ENCODE measurements at regions not wholly inside any gene's neighbourhood (a gene's known extent, or its start where the extent isn't known, plus 50 kb on each side); places are given as distances from the start of the nearest gene placed in this dataset.
A peak's percentile ranks its signal among the peaks of the same experiment; 100 is the strongest.

DNA sequence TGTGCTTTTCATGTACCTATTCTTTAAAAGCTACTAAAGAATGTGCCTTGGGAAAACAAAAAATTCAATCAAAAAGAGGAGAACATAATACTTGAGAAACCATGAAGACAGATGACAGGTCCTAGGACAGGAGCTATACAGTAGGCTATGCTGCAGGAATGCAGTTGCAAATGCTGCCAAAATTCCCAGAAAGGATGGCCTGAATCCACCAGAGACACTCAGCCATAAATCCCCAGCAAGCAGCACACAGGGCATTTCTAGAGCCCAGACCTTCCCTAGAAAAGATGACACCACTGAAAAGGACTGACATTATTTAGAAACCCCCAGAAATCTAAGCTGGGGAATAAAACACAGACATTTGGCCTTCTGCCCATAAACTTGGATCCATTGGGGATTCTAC, 237.3 kb downstream of the C7orf25 start:
- H3K27me3 ChIP-seq (replicated peaks; ENCODE audit: control insufficient read depth, insufficient read depth, low read length): no peaks in the 10 kb centered on the region
- H3K36me3 ChIP-seq (ENCODE audit: control insufficient read depth, insufficient read depth, low read length, severe bottlenecking): no peaks in the 10 kb centered on the region
- H3K4me1 ChIP-seq (ENCODE audit: control insufficient read depth, insufficient read depth, low read length): peaks cover 25% of the 10 kb centered on the region
- no peak overlapping the region for H3K4me3 ChIP-seq (ENCODE audit: low read length)
- no peak overlapping the region for H3K9ac ChIP-seq (ENCODE audit: low read length)
- DNase-seq (ENCODE audit: low read depth): no peak
- no peaks in the 10 kb centered on the region for H3K9me3 ChIP-seq (ENCODE audit: control insufficient read depth, low read length)

DNA sequence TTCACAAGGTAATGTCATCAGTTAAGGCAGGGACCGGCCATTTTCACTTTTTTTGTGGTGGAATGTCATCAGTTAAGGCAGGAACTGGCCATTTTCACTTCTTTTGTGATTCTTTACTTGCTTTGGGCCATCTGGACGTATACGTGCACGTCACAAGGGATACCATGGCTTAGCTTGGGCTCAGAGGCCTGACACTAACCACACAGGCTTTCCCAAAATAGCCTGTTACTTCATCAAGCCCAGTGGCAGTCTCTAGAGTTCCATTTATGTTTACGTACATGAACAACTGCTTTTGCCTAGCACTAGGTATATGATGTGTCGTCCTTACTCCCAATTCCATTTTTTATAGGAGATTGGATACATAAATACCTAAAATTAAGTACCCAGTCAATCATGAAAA, 237.9 kb downstream of the C7orf25 start:
- DNase-seq (ENCODE audit: low read depth): no peak
- no peaks in the 10 kb centered on the region for H3K36me3 ChIP-seq (ENCODE audit: control insufficient read depth, insufficient read depth, low read length, severe bottlenecking)

DNA sequence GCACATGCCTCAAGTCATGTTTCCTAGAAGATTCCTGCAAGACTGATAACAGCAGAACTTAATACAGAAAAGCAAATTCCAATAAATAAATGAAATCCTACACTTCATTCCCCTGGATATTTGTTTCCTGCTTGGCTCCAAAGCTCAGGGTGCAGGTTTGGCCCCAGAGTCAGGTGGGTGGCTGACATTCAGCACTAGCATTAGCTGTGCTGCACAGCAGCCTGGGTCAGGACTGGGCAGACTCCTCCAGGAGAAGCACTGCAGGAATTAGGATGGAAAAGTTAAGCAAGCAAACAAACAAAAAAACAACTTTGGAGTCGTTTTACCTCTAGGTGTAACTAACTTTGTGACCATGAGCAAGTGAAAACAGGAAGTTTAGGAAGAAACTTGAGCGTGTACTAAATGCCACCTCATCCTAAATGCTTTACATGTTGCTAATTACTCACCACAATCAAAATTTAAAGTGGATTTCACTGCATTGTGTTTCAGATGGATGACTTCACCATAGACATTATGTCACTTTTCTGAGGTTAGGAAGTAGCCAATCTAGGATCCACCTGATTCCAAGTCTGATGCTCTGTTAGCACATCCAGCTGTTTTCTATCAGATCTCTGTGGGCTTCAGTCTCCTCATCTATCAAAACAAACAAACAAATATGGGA, 239.4 kb downstream of the C7orf25 start:
- H3K9me3 ChIP-seq (ENCODE audit: control insufficient read depth, low read length): no peaks in the 10 kb centered on the region
- H3K9ac ChIP-seq (ENCODE audit: low read length): no peak overlapping the region
- no peak for DNase-seq (ENCODE audit: low read depth)

More for the DNA sequence above, 237.9 kb downstream of the C7orf25 start:
- Histone ChIP-seq H3K27me3 (replicated peaks; ENCODE audit: control insufficient read depth, insufficient read depth, low read length) (no peaks in the 10 kb centered on the region), H3K9me3 (ENCODE audit: control insufficient read depth, low read length) (no peaks in the 10 kb centered on the region), H3K9ac (ENCODE audit: low read length) (no peak overlapping the region), H3K4me1 (ENCODE audit: control insufficient read depth, insufficient read depth, low read length) (peaks cover 25% of the 10 kb centered on the region), H3K4me3 (ENCODE audit: low read length) (no peak overlapping the region)

DNA sequence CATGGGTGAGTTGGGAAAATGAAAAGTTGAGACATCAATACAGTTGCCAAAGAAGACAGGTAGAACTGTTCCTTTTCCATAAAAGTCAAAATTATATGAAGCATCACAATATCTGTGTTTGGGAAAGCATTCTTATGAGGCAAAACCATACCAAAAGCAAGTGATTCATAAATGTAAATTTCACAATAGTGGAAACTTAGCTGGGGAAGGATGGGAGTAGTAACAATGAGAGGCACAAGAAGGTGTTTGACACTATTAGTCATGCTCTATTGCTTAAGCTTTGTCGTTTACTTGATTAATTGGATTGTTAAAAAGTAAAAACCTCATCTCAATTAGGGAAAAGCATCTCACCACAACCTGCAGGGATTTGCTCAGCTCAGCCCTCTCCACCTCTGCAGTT, 240.2 kb downstream of the C7orf25 start:
- Histone ChIP-seq H3K4me1 (ENCODE audit: control insufficient read depth, insufficient read depth, low read length) (peaks cover 7% of the 10 kb centered on the region), H3K36me3 (ENCODE audit: control insufficient read depth, insufficient read depth, low read length, severe bottlenecking) (no peaks in the 10 kb centered on the region), H3K27me3 (replicated peaks; ENCODE audit: control insufficient read depth, insufficient read depth, low read length) (no peaks in the 10 kb centered on the region), H3K9ac (ENCODE audit: low read length) (no peak overlapping the region), H3K4me3 (ENCODE audit: low read length) (no peak overlapping the region), H3K9me3 (ENCODE audit: control insufficient read depth, low read length) (peaks cover 8% of the 10 kb centered on the region)
- DNase-seq (ENCODE audit: low read depth): peak; percentile 82

More for the DNA sequence above, 239.4 kb downstream of the C7orf25 start:
- Histone ChIP-seq H3K36me3 (ENCODE audit: control insufficient read depth, insufficient read depth, low read length, severe bottlenecking) (no peaks in the 10 kb centered on the region), H3K27me3 (replicated peaks; ENCODE audit: control insufficient read depth, insufficient read depth, low read length) (no peaks in the 10 kb centered on the region), H3K4me1 (ENCODE audit: control insufficient read depth, insufficient read depth, low read length) (peaks cover 10% of the 10 kb centered on the region), H3K4me3 (ENCODE audit: low read length) (no peak overlapping the region)

DNA sequence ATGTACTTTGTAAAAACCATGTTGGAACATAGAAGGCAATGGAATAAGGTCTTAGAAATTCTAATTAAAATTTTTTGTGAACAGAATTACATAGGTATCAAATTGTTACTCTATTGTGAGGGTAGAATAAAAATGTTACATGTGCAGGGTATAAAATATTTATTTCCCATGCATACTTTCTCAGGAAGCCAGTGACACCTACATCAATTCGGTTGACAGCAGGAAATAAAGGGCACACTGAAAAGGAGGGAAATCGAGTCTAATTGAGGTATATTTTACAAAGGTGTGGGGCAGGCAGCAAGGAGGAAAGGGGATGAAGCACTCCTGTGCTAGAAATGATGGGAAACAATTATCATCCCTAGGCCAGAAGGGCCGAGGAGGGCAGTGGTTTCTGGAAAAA, 244.9 kb downstream of the C7orf25 start:
- peaks cover 7% of the 10 kb centered on the region for H3K4me1 ChIP-seq (ENCODE audit: control insufficient read depth, insufficient read depth, low read length)
- H3K9ac ChIP-seq (ENCODE audit: low read length): no peak overlapping the region
- no peak overlapping the region for H3K4me3 ChIP-seq (ENCODE audit: low read length)
- H3K36me3 ChIP-seq (ENCODE audit: control insufficient read depth, insufficient read depth, low read length, severe bottlenecking): no peaks in the 10 kb centered on the region
- DNase-seq (ENCODE audit: low read depth): no peak
- peaks cover 22% of the 10 kb centered on the region for H3K9me3 ChIP-seq (ENCODE audit: control insufficient read depth, low read length)
- no peaks in the 10 kb centered on the region for H3K27me3 ChIP-seq (replicated peaks; ENCODE audit: control insufficient read depth, insufficient read depth, low read length)

DNA sequence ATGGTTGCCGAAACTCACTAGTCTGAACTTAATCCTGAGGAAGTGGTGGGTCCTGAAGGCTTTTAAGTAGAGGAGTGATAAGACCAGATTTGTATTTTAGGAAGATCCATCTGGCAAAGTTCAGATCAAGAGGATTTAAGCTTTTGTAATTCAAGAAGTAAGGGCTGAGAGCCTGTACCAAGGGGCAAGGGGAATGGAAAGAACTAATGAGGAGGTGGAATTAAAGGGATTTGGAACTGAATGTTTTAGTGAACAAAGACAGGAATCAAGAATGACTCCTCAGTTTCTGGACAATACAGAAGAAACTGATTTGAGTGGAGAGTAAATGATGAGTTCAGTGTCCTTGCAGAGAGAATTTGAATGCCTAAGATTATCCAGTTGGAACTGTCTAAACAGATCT, 249.0 kb downstream of the C7orf25 start:
- Histone ChIP-seq H3K4me1 (ENCODE audit: control insufficient read depth, insufficient read depth, low read length) (no peaks in the 10 kb centered on the region), H3K9me3 (ENCODE audit: control insufficient read depth, low read length) (peaks cover 22% of the 10 kb centered on the region), H3K9ac (ENCODE audit: low read length) (no peak overlapping the region), H3K36me3 (ENCODE audit: control insufficient read depth, insufficient read depth, low read length, severe bottlenecking) (no peaks in the 10 kb centered on the region), H3K27me3 (replicated peaks; ENCODE audit: control insufficient read depth, insufficient read depth, low read length) (no peaks in the 10 kb centered on the region), H3K4me3 (ENCODE audit: low read length) (no peak overlapping the region)
- no peak for DNase-seq (ENCODE audit: low read depth)

DNA sequence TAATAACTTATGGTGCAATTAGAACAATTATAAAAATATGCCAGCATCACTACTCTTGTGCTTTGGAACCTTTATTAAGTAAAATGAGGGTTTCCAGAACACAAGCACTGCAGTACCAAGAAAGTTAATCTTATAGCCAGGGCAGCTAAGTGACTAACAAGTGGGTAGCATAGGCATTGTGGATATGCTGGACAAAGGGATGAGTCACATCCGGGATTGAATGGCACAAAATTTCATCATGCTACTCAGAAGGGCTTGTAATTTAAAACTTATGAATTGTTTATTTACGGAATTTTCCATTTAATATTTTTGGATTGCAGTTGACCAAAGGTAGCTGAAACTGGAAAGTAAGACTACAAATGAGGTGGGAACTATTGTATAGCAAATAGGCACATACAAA, 250.6 kb downstream of the C7orf25 start:
- DNase-seq (ENCODE audit: low read depth): peak; percentile 83
- Histone ChIP-seq H3K36me3 (ENCODE audit: control insufficient read depth, insufficient read depth, low read length, severe bottlenecking) (no peaks in the 10 kb centered on the region), H3K4me1 (ENCODE audit: control insufficient read depth, insufficient read depth, low read length) (no peaks in the 10 kb centered on the region), H3K9ac (ENCODE audit: low read length) (no peak overlapping the region), H3K4me3 (ENCODE audit: low read length) (no peak overlapping the region), H3K9me3 (ENCODE audit: control insufficient read depth, low read length) (peaks cover 14% of the 10 kb centered on the region), H3K27me3 (replicated peaks; ENCODE audit: control insufficient read depth, insufficient read depth, low read length) (no peaks in the 10 kb centered on the region)

DNA sequence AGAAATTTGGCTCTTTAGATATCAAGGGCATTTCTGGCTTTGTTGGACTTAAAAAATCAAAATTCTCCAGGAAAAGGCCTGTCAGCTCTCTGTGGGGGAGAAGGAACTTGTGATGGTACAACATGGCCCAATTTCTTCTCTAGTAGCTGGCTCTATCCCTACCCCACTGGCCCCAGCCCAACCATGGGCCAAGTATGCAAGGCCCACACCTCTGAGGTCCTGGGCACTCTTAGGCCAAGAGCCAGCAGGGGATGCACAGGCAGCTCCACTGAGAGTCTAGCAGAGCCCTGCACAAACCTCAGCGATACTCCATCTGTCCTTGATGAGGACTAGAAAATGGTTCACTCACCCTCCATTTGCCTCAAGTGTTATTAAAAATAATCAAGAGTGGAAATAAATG, 261.2 kb downstream of the C7orf25 start:
- DNase-seq (ENCODE audit: low read depth): no peak
- Histone ChIP-seq H3K4me1 (ENCODE audit: control insufficient read depth, insufficient read depth, low read length) (no peaks in the 10 kb centered on the region), H3K4me3 (ENCODE audit: low read length) (no peak overlapping the region), H3K9ac (ENCODE audit: low read length) (no peak overlapping the region), H3K36me3 (ENCODE audit: control insufficient read depth, insufficient read depth, low read length, severe bottlenecking) (no peaks in the 10 kb centered on the region), H3K27me3 (replicated peaks; ENCODE audit: control insufficient read depth, insufficient read depth, low read length) (no peaks in the 10 kb centered on the region), H3K9me3 (ENCODE audit: control insufficient read depth, low read length) (peaks cover 9% of the 10 kb centered on the region)

DNA sequence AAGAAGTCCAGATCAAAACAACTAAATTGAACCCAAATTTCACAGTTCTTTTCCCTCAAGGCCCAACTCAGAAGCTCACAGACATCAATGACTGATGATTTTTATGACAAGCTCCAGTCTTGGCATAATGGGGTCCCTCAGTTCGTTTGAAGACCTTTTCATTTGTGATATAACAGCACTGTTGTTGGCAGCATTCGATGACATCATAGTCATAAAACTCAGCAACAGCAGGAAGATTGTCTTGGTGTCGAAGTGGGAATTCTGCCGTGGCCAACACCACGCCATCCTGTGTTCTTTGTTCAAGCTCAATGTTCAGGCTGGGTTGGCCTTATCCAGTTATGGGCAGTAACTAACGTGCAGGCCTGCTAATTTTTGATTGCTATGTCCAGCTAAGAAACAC, 261.7 kb downstream of the C7orf25 start:
- no peak for DNase-seq (ENCODE audit: low read depth)
- Histone ChIP-seq H3K9ac (ENCODE audit: low read length) (no peak overlapping the region), H3K9me3 (ENCODE audit: control insufficient read depth, low read length) (peaks cover 4% of the 10 kb centered on the region), H3K27me3 (replicated peaks; ENCODE audit: control insufficient read depth, insufficient read depth, low read length) (no peaks in the 10 kb centered on the region), H3K4me1 (ENCODE audit: control insufficient read depth, insufficient read depth, low read length) (no peaks in the 10 kb centered on the region), H3K4me3 (ENCODE audit: low read length) (no peak overlapping the region), H3K36me3 (ENCODE audit: control insufficient read depth, insufficient read depth, low read length, severe bottlenecking) (no peaks in the 10 kb centered on the region)

DNA sequence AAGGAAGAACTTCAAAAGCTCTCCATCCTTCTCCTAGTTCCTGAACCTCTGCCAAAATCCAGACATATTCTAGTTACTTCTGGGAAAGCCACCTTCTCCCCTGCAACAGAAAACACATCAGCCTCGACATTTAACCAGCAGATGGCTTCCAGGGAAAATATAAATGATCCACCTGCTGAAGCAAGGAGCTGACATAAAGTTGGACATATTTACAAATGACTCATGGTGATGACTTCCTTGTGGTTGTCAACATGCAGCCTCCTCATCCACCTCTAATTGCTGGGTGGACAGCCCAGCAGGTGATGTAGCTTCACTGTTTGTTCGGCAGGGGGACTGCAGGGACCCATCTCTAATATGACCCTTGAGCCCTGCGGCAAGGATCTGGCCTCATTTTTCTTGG, 266.0 kb downstream of the C7orf25 start:
- H3K9ac ChIP-seq (ENCODE audit: low read length): no peak overlapping the region
- no peak for DNase-seq (ENCODE audit: low read depth)
- H3K4me1 ChIP-seq (ENCODE audit: control insufficient read depth, insufficient read depth, low read length): no peaks in the 10 kb centered on the region
- H3K27me3 ChIP-seq (replicated peaks; ENCODE audit: control insufficient read depth, insufficient read depth, low read length): no peaks in the 10 kb centered on the region
- H3K36me3 ChIP-seq (ENCODE audit: control insufficient read depth, insufficient read depth, low read length, severe bottlenecking): no peaks in the 10 kb centered on the region
- no peak overlapping the region for H3K4me3 ChIP-seq (ENCODE audit: low read length)
- H3K9me3 ChIP-seq (ENCODE audit: control insufficient read depth, low read length): no peaks in the 10 kb centered on the region

DNA sequence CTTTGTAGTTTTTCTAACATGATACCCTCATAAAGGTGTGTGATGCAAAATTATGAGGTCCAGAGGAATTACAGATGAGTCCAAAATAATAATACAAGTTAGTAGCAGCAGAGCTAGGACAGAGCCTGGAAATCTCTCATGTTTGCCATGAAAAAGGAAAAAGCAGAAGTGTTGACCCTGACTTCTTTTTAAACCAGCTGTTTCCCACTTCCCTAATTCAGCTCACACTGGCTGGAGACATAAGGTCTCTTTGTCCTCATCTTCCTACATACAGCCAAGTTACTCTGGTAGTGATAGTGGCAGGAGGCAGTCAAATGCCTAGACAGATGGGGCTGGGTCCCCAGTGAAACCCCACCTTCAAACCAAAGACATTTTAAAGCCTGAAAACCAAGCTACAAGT, 269.2 kb downstream of the C7orf25 start:
- Histone ChIP-seq H3K27me3 (replicated peaks; ENCODE audit: control insufficient read depth, insufficient read depth, low read length) (no peaks in the 10 kb centered on the region), H3K4me3 (ENCODE audit: low read length) (no peak overlapping the region), H3K4me1 (ENCODE audit: control insufficient read depth, insufficient read depth, low read length) (no peaks in the 10 kb centered on the region), H3K9me3 (ENCODE audit: control insufficient read depth, low read length) (no peaks in the 10 kb centered on the region), H3K36me3 (ENCODE audit: control insufficient read depth, insufficient read depth, low read length, severe bottlenecking) (no peaks in the 10 kb centered on the region), H3K9ac (ENCODE audit: low read length) (no peak overlapping the region)
- no peak for DNase-seq (ENCODE audit: low read depth)

DNA sequence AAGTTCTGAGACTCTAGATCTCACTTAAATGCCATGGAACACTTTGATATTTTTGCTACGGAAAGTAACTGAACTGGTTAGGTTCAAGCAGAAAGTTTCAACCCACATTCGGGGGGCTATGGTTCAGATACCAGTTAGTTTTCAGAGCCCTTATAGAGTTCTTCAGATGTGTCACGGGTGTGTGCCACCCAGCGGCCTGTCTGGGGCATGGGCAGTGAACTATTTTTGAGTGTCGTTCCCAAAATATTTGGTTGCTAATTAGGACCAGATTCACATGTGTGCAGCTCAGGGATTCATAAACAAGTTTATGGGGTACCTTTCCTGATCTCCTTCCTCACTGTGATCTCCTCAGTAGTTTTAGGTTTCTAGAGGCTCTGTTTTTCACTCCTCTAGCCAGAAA, 271.9 kb downstream of the C7orf25 start:
- Histone ChIP-seq H3K36me3 (ENCODE audit: control insufficient read depth, insufficient read depth, low read length, severe bottlenecking) (no peaks in the 10 kb centered on the region), H3K4me1 (ENCODE audit: control insufficient read depth, insufficient read depth, low read length) (no peaks in the 10 kb centered on the region), H3K9me3 (ENCODE audit: control insufficient read depth, low read length) (no peaks in the 10 kb centered on the region), H3K9ac (ENCODE audit: low read length) (no peak overlapping the region), H3K4me3 (ENCODE audit: low read length) (no peak overlapping the region), H3K27me3 (replicated peaks; ENCODE audit: control insufficient read depth, insufficient read depth, low read length) (no peaks in the 10 kb centered on the region)
- peak; percentile 60 for DNase-seq (ENCODE audit: low read depth)

Measured in adipocyte (in vitro differentiated cells).